ENCODE measurements at regions not wholly inside any gene's neighbourhood (a gene's known extent, or its start where the extent isn't known, plus 50 kb on each side); places are given as distances from the start of the nearest gene placed in this dataset.

GRCh38 chr1:222306512-222306911 is 241.4 kb downstream of the HHIPL2 start:
- peaks cover 0 to 28% (median 11%) of the 10 kb centered on the region in 7 donors for H3K4me1 Mint-ChIP-seq
- Histone ChIP-seq H3K4me3 (ENCODE audit: low read length) (no peak overlapping the region), H3K4me1 (ENCODE audit: control insufficient read depth in 2 of 2, insufficient read depth in 2 of 2, low read length in 2 of 2) (no peaks in the 10 kb centered on the region), H3K27ac (ENCODE audit: low read depth, low read length) (no peak overlapping the region), H3K27me3 (ENCODE audit: control insufficient read depth in 2 of 2, insufficient read depth in 2 of 2, low read length in 2 of 2) (no peaks in the 10 kb centered on the region), H3K9me3 (ENCODE audit: control insufficient read depth in 2 of 3, low read length in 3 of 3) (no peaks in the 10 kb centered on the region), H3K36me3 (ENCODE audit: control insufficient read depth in 2 of 3, insufficient read depth in 3 of 3, low read length in 3 of 3) (no peaks in the 10 kb centered on the region)
- H3K9me3 Mint-ChIP-seq: no peaks in the 10 kb centered on the region
- ATAC-seq (no peak), DNase-seq (no peak)
- H3K27ac Mint-ChIP-seq: no peak overlapping the region
- H3K36me3 Mint-ChIP-seq: no peaks in the 10 kb centered on the region
- H3K4me3 Mint-ChIP-seq: no peak overlapping the region
- POLR2A ChIA-PET: no interaction called here
- no peaks in the 10 kb centered on the region for H3K27me3 Mint-ChIP-seq
- intact Hi-C loops (cut with micrococcal nuclease): no loop called here
- CTCF ChIA-PET: no interaction called here

DNA sequence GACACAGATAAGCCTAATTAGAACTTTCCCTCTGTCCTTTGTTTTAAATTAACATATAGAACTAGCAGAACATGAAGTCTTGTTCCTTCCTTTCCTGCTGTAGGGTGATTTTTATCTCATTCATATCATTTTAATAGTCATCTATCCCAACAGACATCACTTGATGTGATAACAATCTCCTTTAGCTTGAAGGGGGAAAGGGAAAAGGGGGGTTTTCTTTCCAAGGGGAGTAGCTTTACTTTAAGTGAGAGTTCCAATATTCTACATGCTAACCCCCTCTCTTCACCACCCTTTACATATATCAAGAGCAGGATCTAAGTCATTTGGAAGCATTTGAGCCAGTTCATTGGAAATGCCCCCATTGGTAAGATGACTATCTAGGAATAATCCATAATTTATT is 241.9 kb downstream of the HHIPL2 start:
- H3K4me3 ChIP-seq (ENCODE audit: low read length): no peak overlapping the region
- peaks cover 0 to 28% (median 11%) of the 10 kb centered on the region in 7 donors for H3K4me1 Mint-ChIP-seq
- H3K9me3 Mint-ChIP-seq: no peaks in the 10 kb centered on the region
- POLR2A ChIA-PET: no interaction called here
- H3K36me3 ChIP-seq (ENCODE audit: control insufficient read depth in 2 of 3, insufficient read depth in 3 of 3, low read length in 3 of 3): no peaks in the 10 kb centered on the region
- intact Hi-C loops (cut with micrococcal nuclease): no loop called here
- H3K36me3 Mint-ChIP-seq: no peaks in the 10 kb centered on the region
- H3K27ac Mint-ChIP-seq: no peak overlapping the region
- no peak overlapping the region for H3K4me3 Mint-ChIP-seq
- CTCF ChIA-PET: no interaction called here
- H3K27me3 Mint-ChIP-seq: no peaks in the 10 kb centered on the region
- ATAC-seq: no peak
- DNase-seq: no peak
- no peaks in the 10 kb centered on the region for H3K4me1 ChIP-seq (ENCODE audit: control insufficient read depth in 2 of 2, insufficient read depth in 2 of 2, low read length in 2 of 2)
- H3K27me3 ChIP-seq (ENCODE audit: control insufficient read depth in 2 of 2, insufficient read depth in 2 of 2, low read length in 2 of 2): no peaks in the 10 kb centered on the region
- no peaks in the 10 kb centered on the region for H3K9me3 ChIP-seq (ENCODE audit: control insufficient read depth in 2 of 3, low read length in 3 of 3)
- no peak overlapping the region for H3K27ac ChIP-seq (ENCODE audit: low read depth, low read length)

- CTCF ChIA-PET: no interaction called here
- POLR2A ChIA-PET: no interaction called here
- Histone ChIP-seq H3K4me1 (ENCODE audit: control insufficient read depth in 2 of 2, insufficient read depth in 2 of 2, low read length in 2 of 2) (no peaks in the 10 kb centered on the region), H3K9me3 (ENCODE audit: control insufficient read depth in 2 of 3, low read length in 3 of 3) (peaks cover 0 to 4% (median 0%) of the 10 kb centered on the region in 3 experiments), H3K27ac (ENCODE audit: low read depth, low read length) (no peak overlapping the region), H3K27me3 (ENCODE audit: control insufficient read depth in 2 of 2, insufficient read depth in 2 of 2, low read length in 2 of 2) (no peaks in the 10 kb centered on the region), H3K4me3 (ENCODE audit: low read length) (no peak overlapping the region), H3K36me3 (ENCODE audit: control insufficient read depth in 2 of 3, insufficient read depth in 3 of 3, low read length in 3 of 3) (no peaks in the 10 kb centered on the region)
- Mint-ChIP-seq H3K9me3 (peaks cover 0 to 21% (median 4%) of the 10 kb centered on the region in 11 donors), H3K4me1 (peaks cover 0 to 39% (median 20%) of the 10 kb centered on the region in 7 donors), H3K36me3 (peaks cover 0 to 8% (median 0%) of the 10 kb centered on the region in 5 donors), H3K27ac (peak overlapping the region in 1 of 9 donors; percentile 53), H3K4me3 (no peak overlapping the region), H3K27me3 (no peaks in the 10 kb centered on the region)
- ATAC-seq (no peak), DNase-seq (no peak)
- intact Hi-C loops (cut with micrococcal nuclease): no loop called here
Observed at GRCh38 chr1:222301652-222302051, 246.3 kb downstream of the HHIPL2 start.

- DNase-seq: no peak
- no peak for ATAC-seq
- Histone ChIP-seq H3K27ac (ENCODE audit: low read depth, low read length) (no peak overlapping the region), H3K4me1 (ENCODE audit: control insufficient read depth in 2 of 2, insufficient read depth in 2 of 2, low read length in 2 of 2) (no peaks in the 10 kb centered on the region), H3K36me3 (ENCODE audit: control insufficient read depth in 2 of 3, insufficient read depth in 3 of 3, low read length in 3 of 3) (no peaks in the 10 kb centered on the region), H3K9me3 (ENCODE audit: control insufficient read depth in 2 of 3, low read length in 3 of 3) (peaks cover 0 to 12% (median 0%) of the 10 kb centered on the region in 3 experiments), H3K4me3 (ENCODE audit: low read length) (no peak overlapping the region), H3K27me3 (ENCODE audit: control insufficient read depth in 2 of 2, insufficient read depth in 2 of 2, low read length in 2 of 2) (no peaks in the 10 kb centered on the region)
- CTCF ChIA-PET: no interaction called here
- peak overlapping the region in 3 of 9 donors; percentile 0 to 51 (median 4) for H3K27ac Mint-ChIP-seq
- POLR2A ChIA-PET: no interaction called here
- no peaks in the 10 kb centered on the region for H3K27me3 Mint-ChIP-seq
- H3K9me3 Mint-ChIP-seq: peaks cover 4 to 38% (median 10%) of the 10 kb centered on the region in 11 donors
- peaks cover 0 to 29% (median 20%) of the 10 kb centered on the region in 7 donors for H3K4me1 Mint-ChIP-seq
- H3K36me3 Mint-ChIP-seq: peaks cover 0 to 16% (median 5%) of the 10 kb centered on the region in 5 donors
- intact Hi-C loops (cut with micrococcal nuclease): no loop called here
- H3K4me3 Mint-ChIP-seq: peak overlapping the region in 4 of 10 donors; percentile 6 to 47 (median 34)
Observed at GRCh38 chr1:222299524-222299923, 248.4 kb downstream of the HHIPL2 start.

GRCh38 chr1:222290866-222291265 is 257.0 kb downstream of the HHIPL2 start:
- peaks cover 3 to 15% (median 11%) of the 10 kb centered on the region in 11 donors for H3K9me3 Mint-ChIP-seq
- no peaks in the 10 kb centered on the region for H3K4me1 Mint-ChIP-seq
- peaks cover 0 to 11% (median 5%) of the 10 kb centered on the region in 5 donors for H3K36me3 Mint-ChIP-seq
- Histone ChIP-seq H3K27ac (ENCODE audit: low read depth, low read length) (no peak overlapping the region), H3K36me3 (ENCODE audit: control insufficient read depth in 2 of 3, insufficient read depth in 3 of 3, low read length in 3 of 3) (no peaks in the 10 kb centered on the region), H3K4me1 (ENCODE audit: control insufficient read depth in 2 of 2, insufficient read depth in 2 of 2, low read length in 2 of 2) (no peaks in the 10 kb centered on the region), H3K9me3 (ENCODE audit: control insufficient read depth in 2 of 3, low read length in 3 of 3) (peaks cover 0 to 8% (median 0%) of the 10 kb centered on the region in 3 experiments), H3K27me3 (ENCODE audit: control insufficient read depth in 2 of 2, insufficient read depth in 2 of 2, low read length in 2 of 2) (no peaks in the 10 kb centered on the region), H3K4me3 (ENCODE audit: low read length) (no peak overlapping the region)
- no peaks in the 10 kb centered on the region for H3K27me3 Mint-ChIP-seq
- no peak overlapping the region for H3K4me3 Mint-ChIP-seq
- CTCF ChIA-PET: no interaction called here
- POLR2A ChIA-PET: no interaction called here
- ATAC-seq: no peak
- no peak for DNase-seq
- peak overlapping the region in 1 of 9 donors; percentile 20 for H3K27ac Mint-ChIP-seq
- intact Hi-C loops (cut with micrococcal nuclease): no loop called here

GRCh38 chr1:222288053-222288452 is 259.9 kb downstream of the HHIPL2 start:
- POLR2A ChIA-PET: no interaction called here
- Histone ChIP-seq H3K4me1 (ENCODE audit: control insufficient read depth in 2 of 2, insufficient read depth in 2 of 2, low read length in 2 of 2) (no peaks in the 10 kb centered on the region), H3K27ac (ENCODE audit: low read depth, low read length) (no peak overlapping the region), H3K4me3 (ENCODE audit: low read length) (no peak overlapping the region), H3K27me3 (ENCODE audit: control insufficient read depth in 2 of 2, insufficient read depth in 2 of 2, low read length in 2 of 2) (no peaks in the 10 kb centered on the region), H3K9me3 (ENCODE audit: control insufficient read depth in 2 of 3, low read length in 3 of 3) (no peaks in the 10 kb centered on the region), H3K36me3 (ENCODE audit: control insufficient read depth in 2 of 3, insufficient read depth in 3 of 3, low read length in 3 of 3) (no peaks in the 10 kb centered on the region)
- Mint-ChIP-seq H3K4me1 (no peaks in the 10 kb centered on the region), H3K9me3 (peaks cover 0 to 2% (median 0%) of the 10 kb centered on the region in 11 donors), H3K27ac (no peak overlapping the region), H3K27me3 (no peaks in the 10 kb centered on the region), H3K36me3 (no peaks in the 10 kb centered on the region), H3K4me3 (no peak overlapping the region)
- CTCF ChIA-PET: no interaction called here
- DNase-seq (no peak), ATAC-seq (peak; percentile 71)
- intact Hi-C loops (cut with micrococcal nuclease): no loop called here

- peaks cover 0 to 3% (median 0%) of the 10 kb centered on the region in 5 donors for H3K36me3 Mint-ChIP-seq
Observed at GRCh38 chr1:222286011-222286410, 261.9 kb downstream of the HHIPL2 start.

More at GRCh38 chr1:222286011-222286410, 261.9 kb downstream of the HHIPL2 start:
- Histone ChIP-seq H3K4me1 (ENCODE audit: control insufficient read depth in 2 of 2, insufficient read depth in 2 of 2, low read length in 2 of 2) (no peaks in the 10 kb centered on the region), H3K27ac (ENCODE audit: low read depth, low read length) (no peak overlapping the region), H3K27me3 (ENCODE audit: control insufficient read depth in 2 of 2, insufficient read depth in 2 of 2, low read length in 2 of 2) (no peaks in the 10 kb centered on the region), H3K4me3 (ENCODE audit: low read length) (no peak overlapping the region), H3K9me3 (ENCODE audit: control insufficient read depth in 2 of 3, low read length in 3 of 3) (no peaks in the 10 kb centered on the region), H3K36me3 (ENCODE audit: control insufficient read depth in 2 of 3, insufficient read depth in 3 of 3, low read length in 3 of 3) (no peaks in the 10 kb centered on the region)
- no peak for ATAC-seq
- DNase-seq: no peak
- Mint-ChIP-seq H3K4me1 (peaks cover 0 to 1% (median 0%) of the 10 kb centered on the region in 7 donors), H3K9me3 (peaks cover 0 to 2% (median 0%) of the 10 kb centered on the region in 11 donors), H3K27ac (peak overlapping the region in 1 of 9 donors; percentile 62), H3K4me3 (no peak overlapping the region), H3K27me3 (peaks cover 0 to 3% (median 0%) of the 10 kb centered on the region in 5 donors)
- CTCF ChIA-PET: no interaction called here
- POLR2A ChIA-PET: no interaction called here
- intact Hi-C loops (cut with micrococcal nuclease): no loop called here

Measured in naive thymus-derived CD4-positive, alpha-beta T cell (primary cell).